ENCODE measurements at regions not wholly inside any gene's neighbourhood (a gene's known extent, or its start where the extent isn't known, plus 50 kb on each side); places are given as distances from the start of the nearest gene placed in this dataset.

- no peak for DNase-seq
Measured at GRCh38 chr18:51955136-51955535, 384.9 kb upstream of the DCC start.

- DNase-seq, result no peak
Measured at GRCh38 chr18:51957001-51957400, 383.0 kb upstream of the DCC start.

GRCh38 chr18:51980101-51980500, 359.9 kb upstream of the DCC start:
- DNase-seq, result no peak

DNA sequence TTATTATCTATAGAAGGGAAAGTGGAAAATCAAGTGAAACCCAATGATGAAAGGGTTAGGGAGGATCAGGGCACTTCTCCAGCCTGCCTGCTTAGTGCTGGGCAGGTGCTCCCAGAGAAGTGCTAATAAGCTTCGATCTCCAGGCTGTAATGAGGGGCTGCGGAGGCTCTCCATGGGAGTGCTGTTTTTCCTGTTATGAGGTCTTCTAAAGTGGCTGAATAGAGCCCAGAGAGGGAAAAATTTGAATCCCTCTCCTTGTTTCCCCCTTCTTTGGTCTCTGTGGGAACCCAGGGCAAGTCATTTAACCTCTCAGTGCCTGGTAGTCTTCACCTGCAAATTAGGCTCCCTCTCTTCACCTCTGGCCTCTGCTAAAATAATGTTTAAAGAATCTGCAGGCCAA, 351.7 kb upstream of the DCC start:
- peak in 2 of 3 experiments; percentile 73 to 92 for DNase-seq

- no peak for DNase-seq
Measured at GRCh38 chr18:51997129-51997528, 342.9 kb upstream of the DCC start.

- DNase-seq, result peak in 1 of 3 experiments; percentile 56
Measured at GRCh38 chr18:51998066-51998465, 341.9 kb upstream of the DCC start.

DNA sequence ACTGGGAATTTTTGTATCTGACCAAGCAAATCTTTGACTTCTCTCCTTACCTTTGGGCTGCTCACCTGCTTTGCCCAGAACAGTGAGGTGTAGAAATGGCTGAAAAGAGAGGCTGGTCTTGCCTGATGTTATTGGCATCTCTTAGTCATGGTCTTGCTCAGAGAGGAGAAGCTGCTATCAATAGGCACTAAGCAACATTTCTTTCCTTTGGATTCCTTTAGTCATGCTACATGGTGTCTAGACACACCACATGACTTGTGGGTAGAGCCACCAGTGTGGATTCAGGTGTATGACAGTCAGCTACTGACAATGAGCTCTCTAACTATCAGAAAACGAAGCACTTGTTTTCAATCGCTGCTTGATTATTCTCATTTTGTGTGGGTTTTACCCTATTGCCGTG, 341.3 kb upstream of the DCC start:
- DNase-seq, result no peak

GRCh38 chr18:51999351-51999750, 340.6 kb upstream of the DCC start:
- DNase-seq, result no peak

GRCh38 chr18:52000435-52000834, 339.6 kb upstream of the DCC start:
- DNase-seq, result no peak

DNA sequence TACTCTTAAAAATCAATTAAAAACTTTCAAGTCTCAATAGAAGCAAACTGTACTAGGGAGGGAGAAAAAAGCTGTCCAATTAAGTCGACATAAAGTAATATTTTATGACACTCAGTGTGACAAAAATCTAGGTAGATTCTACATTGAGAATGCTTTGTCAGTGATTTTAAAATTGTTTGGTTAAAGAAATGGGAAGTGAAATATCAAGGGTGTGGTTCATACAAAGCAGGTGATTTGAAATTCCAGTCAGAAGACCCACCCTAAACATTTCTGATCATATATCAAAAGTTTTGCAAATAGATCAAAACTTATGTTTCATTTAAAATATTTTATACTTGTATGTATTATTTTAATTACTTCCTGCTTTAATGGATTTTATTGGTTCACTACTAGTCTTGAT, 338.9 kb upstream of the DCC start:
- DNase-seq, result no peak

DNA sequence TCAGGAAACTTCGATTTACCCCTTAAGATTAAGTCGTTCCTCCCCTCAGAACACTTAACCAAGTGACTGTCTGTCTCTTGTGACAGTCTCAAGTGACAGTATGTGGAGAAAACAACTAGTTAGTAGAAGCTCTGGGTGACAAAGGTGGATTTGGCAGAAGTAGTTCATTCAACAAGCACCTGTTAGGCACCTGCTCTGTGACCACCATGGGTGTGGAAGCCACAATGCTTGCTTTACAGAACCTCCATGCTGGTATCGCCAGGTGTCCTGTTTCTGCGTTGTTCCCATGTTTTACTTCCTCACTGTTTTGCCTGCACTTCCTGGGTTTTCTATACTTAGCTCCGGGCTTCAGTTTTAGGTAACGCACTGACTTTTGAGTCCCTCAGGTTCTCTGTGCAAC, 337.4 kb upstream of the DCC start:
- DNase-seq, result no peak

DNA sequence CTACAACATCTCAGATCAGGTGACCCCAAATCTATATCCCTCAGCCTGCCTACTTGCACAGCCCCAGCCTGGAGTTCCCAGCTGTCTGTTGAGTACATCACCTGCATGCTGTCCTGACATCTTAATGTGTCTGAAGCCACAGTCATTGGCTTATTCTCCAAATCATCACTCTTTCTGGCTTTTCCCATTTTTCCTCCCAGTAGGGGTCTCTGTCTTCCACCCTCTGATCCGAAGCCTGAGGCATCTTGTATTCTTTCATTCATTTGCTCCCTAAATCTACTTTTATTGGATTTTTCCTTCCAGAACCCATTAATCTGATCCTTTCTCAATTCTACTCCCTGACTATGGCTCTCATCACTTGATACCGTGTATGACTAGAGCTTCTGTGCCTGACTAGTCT, 332.9 kb upstream of the DCC start:
- DNase-seq, result no peak

- DNase-seq, result no peak
Measured at GRCh38 chr18:52008330-52008729, 331.7 kb upstream of the DCC start.

- DNase-seq, result peak in 1 of 3 experiments; percentile 53
Measured at GRCh38 chr18:52008736-52009135, 331.3 kb upstream of the DCC start.

- no peak for DNase-seq
Measured at GRCh38 chr18:52009958-52010357, 330.0 kb upstream of the DCC start.

DNA sequence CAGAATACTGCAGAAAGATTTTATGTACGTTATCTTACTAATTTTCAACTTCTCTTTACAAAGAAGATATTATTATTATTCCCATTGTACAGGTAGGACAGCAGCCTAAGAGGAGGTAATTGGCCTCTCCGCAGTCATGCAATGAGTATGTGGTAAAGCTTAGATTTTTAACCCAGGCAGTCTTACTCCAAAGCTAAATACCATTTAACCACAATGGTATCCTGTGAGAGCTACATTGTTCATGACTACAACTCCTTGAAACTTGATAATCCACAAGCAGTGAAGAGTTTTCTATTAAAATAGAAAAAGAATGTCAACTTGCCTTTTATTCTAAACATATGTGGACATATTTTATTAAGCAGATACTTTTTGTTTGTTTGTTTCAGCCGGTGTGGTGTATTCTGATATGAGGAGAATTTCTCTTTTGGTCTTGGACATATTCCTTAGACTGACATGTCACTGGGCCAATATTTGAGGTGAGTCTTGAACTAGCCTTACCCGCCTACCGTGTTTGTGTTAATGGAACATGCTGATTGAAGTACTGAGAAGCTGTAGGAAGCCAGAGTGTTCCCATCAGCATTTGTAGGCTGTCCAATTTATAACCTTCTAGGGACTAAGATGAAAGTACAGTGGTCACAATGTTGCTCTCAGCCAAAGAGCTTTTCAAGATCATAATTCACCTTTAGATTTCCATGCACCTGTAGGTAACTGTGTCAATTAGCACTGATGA, 293.9 kb upstream of the DCC start:
- DNase-seq, result peak in 2 of 3 experiments; percentile 87 to 100

GRCh38 chr18:52046842-52047241, 293.2 kb upstream of the DCC start:
- peak in 2 of 3 experiments; percentile 99 to 100 for DNase-seq

DNA sequence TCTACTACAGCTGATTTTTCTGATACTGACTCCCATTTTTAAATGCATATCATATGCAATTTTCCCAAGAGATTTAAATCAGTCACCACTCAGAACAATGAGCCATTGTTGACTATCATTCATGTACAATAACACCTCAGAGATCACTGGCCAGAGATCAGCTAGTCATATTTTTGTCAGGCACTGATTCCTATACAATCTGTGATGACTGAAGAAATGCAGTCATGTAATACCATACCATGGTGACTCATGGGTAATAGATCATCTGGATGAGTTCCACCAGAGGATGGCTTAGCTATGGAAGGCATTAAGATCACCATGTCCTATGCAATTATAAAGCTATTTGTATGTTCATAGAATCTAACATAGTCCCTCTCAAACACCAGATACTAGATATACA, 285.7 kb upstream of the DCC start:
- DNase-seq, result no peak

- peak in 2 of 3 experiments; percentile 81 to 94 for DNase-seq
Measured at GRCh38 chr18:52060607-52061304, 279.2 kb upstream of the DCC start.

- no peak for DNase-seq
Measured at GRCh38 chr18:52063923-52064322, 276.1 kb upstream of the DCC start.

DNA sequence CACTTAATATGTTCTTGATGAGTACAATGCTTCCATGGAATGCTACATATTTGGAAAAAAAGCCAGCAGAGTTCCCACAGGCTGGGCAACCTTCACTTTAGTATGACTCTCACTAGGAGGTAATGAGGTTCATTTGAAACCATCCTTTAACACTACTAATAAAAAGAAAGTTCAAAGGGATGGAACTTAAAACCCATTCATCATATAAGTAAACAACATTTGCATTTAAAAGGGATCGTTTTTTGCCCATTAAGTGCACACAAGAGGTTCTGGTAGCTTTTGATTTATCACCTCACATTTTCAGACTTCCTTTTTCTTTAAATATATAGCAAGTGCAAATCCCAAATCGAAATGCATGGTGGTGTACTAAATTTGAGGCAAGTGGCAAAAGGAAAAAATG, 270.8 kb upstream of the DCC start:
- DNase-seq, result peak in 2 of 3 experiments; percentile 34 to 92

GRCh38 chr18:52070291-52070756, 269.7 kb upstream of the DCC start:
- DNase-seq, result no peak

- DNase-seq, result no peak
Measured at GRCh38 chr18:52077251-52077983, 262.6 kb upstream of the DCC start.

GRCh38 chr18:52082246-52082645, 257.8 kb upstream of the DCC start:
- no peak for DNase-seq

Data from NCI-H1417 (cell line).